HepG2 (cell line): ENCODE measurements at regions not wholly inside any gene's neighbourhood (a gene's known extent, or its start where the extent isn't known, plus 50 kb on each side); places are given as distances from the start of the nearest gene placed in this dataset.

Experiments used
- ATAC-seq: fragments of 200-7000 bp; cut with Tn5 transposase; 3 replicates; pipeline ENCODE4 v1.9.1; 2020; ENCODE audit warnings: mild to moderate bottlenecking, moderate library complexity
- BruUV-seq: library from RNA; stranded (reverse); fragments of 400-500 nt; replicated peaks from 2 replicates; lab custom pipeline; 2021; lab: Mats Ljungman, UMichigan
- CTCF ChIA-PET: fragments of 300-600 bp; formaldehyde crosslinking; extraction: SDS; loops from one replicate; lab custom pipeline; 2021; ENCODE audit warnings: low total read pairs, inconsistent platforms, low intra/inter-chr PET ratio; lab: Yijun Ruan, JAX
- POLR2A ChIA-PET: fragments of 350-600 bp; sonication (Branson Sonifier 250); formaldehyde crosslinking; loops from one replicate; lab custom pipeline; 2020; ENCODE audit warnings: antibody characterized with exemption, inconsistent platforms; lab: Yijun Ruan, JAX
- DNase-seq: peaks from one replicate; pipeline ENCODE4 v3.0.0-alpha.2; 2015; ENCODE audit warnings: low spot score
- FAIRE-seq: peaks from 3 replicates; lab custom pipeline; 2011; peaks lifted over from hg19 to GRCh38; lab: Jason Lieb, UNC
- H2AFZ ChIP-seq: one replicate; pipeline ENCODE4 v1.6.1; 2011; ENCODE audit warnings: low read length, inconsistent platforms
- H3K27ac ChIP-seq: fragments of 300-600 bp; 3 replicates; pipeline ENCODE4 v1.8.0; 2011; ENCODE audit warnings: mixed run types, mild to moderate bottlenecking, mixed read lengths, low read length, inconsistent platforms; ENCODE audit not compliant: insufficient read depth; ENCODE audit errors: extremely low read length
- H3K27me3 ChIP-seq, 2 experiments: fragments of 200-600 bp in 1 of 2; 2 replicates in 1 of 2; 3 replicates in 1 of 2; pipeline versions ENCODE4 v1.6.0 to v1.8.0; 2011; ENCODE audit warnings: low read length in 2 of 2, mild to moderate bottlenecking in 2 of 2, moderate library complexity in 2 of 2, inconsistent platforms in 1 of 2; ENCODE audit not compliant: insufficient read depth in 2 of 2, control insufficient read depth in 1 of 2
- H3K36me3 ChIP-seq, 2 experiments: fragments of 200-600 bp in 1 of 2; replicated peaks in 1 of 2; 2 replicates in 1 of 2; 3 replicates in 1 of 2; pipeline versions ENCODE4 v1.5.1 to v1.8.0; 2011; ENCODE audit warnings: low read length in 2 of 2, inconsistent platforms in 1 of 2; ENCODE audit not compliant: insufficient read depth in 2 of 2, control insufficient read depth in 1 of 2
- H3K4me1 ChIP-seq: 2 replicates; pipeline ENCODE4 v1.5.1; 2012; ENCODE audit warnings: low read length, inconsistent platforms; ENCODE audit not compliant: insufficient read depth
- H3K4me2 ChIP-seq: 2 replicates; pipeline ENCODE4 v1.6.0; 2011; ENCODE audit warnings: low read depth, low read length, inconsistent platforms
- H3K4me3 ChIP-seq, 3 experiments: fragments of 200-600 bp in 1 of 3; sonication (generic), shearing (Covaris generic) in 1 of 3; replicated peaks in 1 of 3; 2 replicates each; pipeline ENCODE4 v1.5.1; 2011 to 2016; ENCODE audit warnings: low read length in 3 of 3, inconsistent platforms in 2 of 3, low read depth in 2 of 3, mild to moderate bottlenecking in 2 of 3, control low read depth in 1 of 3, mixed read lengths in 1 of 3; ENCODE audit not compliant: insufficient read depth in 1 of 3
- H3K79me2 ChIP-seq: one replicate; pipeline ENCODE4 v1.6.1; 2011; ENCODE audit warnings: low read length, inconsistent platforms; ENCODE audit not compliant: insufficient read depth
- H3K9ac ChIP-seq: 2 replicates; pipeline ENCODE4 v1.6.0; 2011; ENCODE audit warnings: mild to moderate bottlenecking, low read depth, low read length, inconsistent platforms; ENCODE audit not compliant: insufficient read depth
- H3K9me3 ChIP-seq: 2 replicates; pipeline ENCODE4 v1.5.1; 2012; ENCODE audit warnings: mild to moderate bottlenecking, low read length
- H4K20me1 ChIP-seq: 2 replicates; pipeline ENCODE4 v1.6.0; 2011; ENCODE audit warnings: inconsistent platforms, mild to moderate bottlenecking, low read length, moderate library complexity; ENCODE audit not compliant: insufficient read depth
- ARNT ChIP-seq: fragments of 450-650 bp; IDR thresholded peaks from 2 replicates; pipeline ENCODE4 v1.6.1; 2017
- CEBPB ChIP-seq: IDR thresholded peaks from 2 replicates; pipeline ENCODE4 v1.6.1; 2011; ENCODE audit warnings: low read depth, low read length, improper control_type of control experiment, borderline replicate concordance
- CENPBD1 ChIP-seq: sonication (generic); formaldehyde crosslinking; IDR thresholded peaks from 2 replicates; pipeline ENCODE4 v1.8.0; 2022; ENCODE audit warnings: missing genetic modification reagents, low read depth, mild to moderate bottlenecking, borderline replicate concordance
- HNF1A ChIP-seq, 2 experiments: sonication (generic) in 1 of 2; formaldehyde crosslinking in 1 of 2; IDR thresholded peaks; 2 replicates each; pipeline versions ENCODE4 v1.4.0 to v1.6.1; 2016 to 2020; ENCODE audit warnings: borderline replicate concordance in 1 of 2, low read depth in 1 of 2, mild to moderate bottlenecking in 1 of 2, missing genetic modification reagents in 1 of 2
- HOXA5 ChIP-seq: sonication (generic); formaldehyde crosslinking; IDR thresholded peaks from 2 replicates; pipeline ENCODE4 v1.4.0; 2020; ENCODE audit warnings: missing genetic modification reagents
- PHF20 ChIP-seq: sonication (generic); formaldehyde crosslinking; IDR thresholded peaks from 2 replicates; pipeline ENCODE4 v1.5.0; 2020; ENCODE audit warnings: mild to moderate bottlenecking, missing genetic modification reagents
- PHF8 ChIP-seq: sonication (generic); formaldehyde crosslinking; IDR thresholded peaks from 2 replicates; pipeline ENCODE4 v1.5.0; 2020; ENCODE audit warnings: missing genetic modification reagents
- SNAPC2 ChIP-seq: sonication (generic); formaldehyde crosslinking; IDR thresholded peaks from 2 replicates; pipeline ENCODE4 v1.8.1; 2022; ENCODE audit warnings: mild to moderate bottlenecking, missing genetic modification reagents
- ZNF280D ChIP-seq: sonication (generic); formaldehyde crosslinking; IDR thresholded peaks from 2 replicates; pipeline ENCODE4 v1.5.1; 2020; ENCODE audit warnings: mild to moderate bottlenecking, missing genetic modification reagents
- WGBS: methylation state at CpG from one replicate; pipeline ENCODE4 v1.1.6; 2017; ENCODE audit warnings: low lambda C conversion rate; 5-methylcytosine and 5-hydroxymethylcytosine counted together
- in situ Hi-C: cut with HindIII; loops from 2 replicates; pipeline ENCODE4 v1.10.0; 2017; ENCODE audit warnings: low pct_unique_long_range_greater_than_20kb; ENCODE audit not compliant: extremely low pct_ligation_motif_present
- intact Hi-C: fragments of 100-400 bp; cut with micrococcal nuclease; formaldehyde crosslinking; loops from one replicate; pipeline ENCODE4 v1.10.0; 2022; ENCODE audit not compliant: unreplicated experiment
- TF ChIP-seq, protein P1 (sequence below): sonication (generic); formaldehyde crosslinking; IDR thresholded peaks from 2 replicates; pipeline ENCODE4 v1.9.0; 2021; ENCODE audit warnings: missing genetic modification reagents, borderline replicate concordance

DNA sequence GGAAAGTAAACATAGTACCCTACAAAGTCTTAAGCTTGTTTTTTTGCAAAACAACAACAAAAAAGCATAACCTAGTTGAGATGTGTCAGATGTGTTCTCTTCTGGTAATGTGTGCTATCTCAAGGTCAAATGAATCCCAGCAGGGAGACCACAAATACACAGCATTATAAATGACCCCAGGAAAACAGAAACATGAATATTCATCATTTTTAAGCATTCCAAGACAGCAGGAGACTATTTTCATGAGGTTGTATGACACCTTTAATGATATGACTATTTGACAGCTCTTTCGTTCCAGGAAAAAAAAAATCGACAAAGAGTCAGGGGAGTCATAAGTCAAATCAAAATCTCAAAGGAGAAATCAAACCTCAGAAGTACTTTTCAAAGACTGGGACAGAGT, 62.7 kb upstream of the CBLB start:
- Histone ChIP-seq H3K27ac (no peak overlapping the region), H3K9ac (no peak overlapping the region), H4K20me1 (no peaks in the 10 kb centered on the region), H3K9me3 (no peaks in the 10 kb centered on the region), H3K4me3 (no peak overlapping the region), H3K36me3 (no peaks in the 10 kb centered on the region), H3K4me1 (no peaks in the 10 kb centered on the region), H3K27me3 (no peaks in the 10 kb centered on the region; a peak in 1 of 5 replicates), H3K4me2 (no peak overlapping the region), H3K79me2 (no peaks in the 10 kb centered on the region), H2AFZ (no peak overlapping the region)
- CTCF ChIA-PET, result no interaction called here
- POLR2A ChIA-PET, result no interaction called here
- TF ChIP-seq CENPBD1 (no peak), PHF20 (CRISPR knock-in tag) (no peak), HOXA5 (CRISPR knock-in tag) (no peak), CEBPB (no peak), HNF1A (IDR thresholded peaks at IDR 0.05; ENCODE audit: low read depth) (no peak), HNF1A (CRISPR knock-in tag; IDR thresholded peaks at IDR 0.05; ENCODE audit: borderline replicate concordance) (no peak), ZNF280D (CRISPR knock-in tag) (no peak), SNAPC2 (CRISPR knock-in tag) (no peak), ARNT (no peak), PHF8 (CRISPR knock-in tag) (no peak)
- TF ChIP-seq, protein P1, sequence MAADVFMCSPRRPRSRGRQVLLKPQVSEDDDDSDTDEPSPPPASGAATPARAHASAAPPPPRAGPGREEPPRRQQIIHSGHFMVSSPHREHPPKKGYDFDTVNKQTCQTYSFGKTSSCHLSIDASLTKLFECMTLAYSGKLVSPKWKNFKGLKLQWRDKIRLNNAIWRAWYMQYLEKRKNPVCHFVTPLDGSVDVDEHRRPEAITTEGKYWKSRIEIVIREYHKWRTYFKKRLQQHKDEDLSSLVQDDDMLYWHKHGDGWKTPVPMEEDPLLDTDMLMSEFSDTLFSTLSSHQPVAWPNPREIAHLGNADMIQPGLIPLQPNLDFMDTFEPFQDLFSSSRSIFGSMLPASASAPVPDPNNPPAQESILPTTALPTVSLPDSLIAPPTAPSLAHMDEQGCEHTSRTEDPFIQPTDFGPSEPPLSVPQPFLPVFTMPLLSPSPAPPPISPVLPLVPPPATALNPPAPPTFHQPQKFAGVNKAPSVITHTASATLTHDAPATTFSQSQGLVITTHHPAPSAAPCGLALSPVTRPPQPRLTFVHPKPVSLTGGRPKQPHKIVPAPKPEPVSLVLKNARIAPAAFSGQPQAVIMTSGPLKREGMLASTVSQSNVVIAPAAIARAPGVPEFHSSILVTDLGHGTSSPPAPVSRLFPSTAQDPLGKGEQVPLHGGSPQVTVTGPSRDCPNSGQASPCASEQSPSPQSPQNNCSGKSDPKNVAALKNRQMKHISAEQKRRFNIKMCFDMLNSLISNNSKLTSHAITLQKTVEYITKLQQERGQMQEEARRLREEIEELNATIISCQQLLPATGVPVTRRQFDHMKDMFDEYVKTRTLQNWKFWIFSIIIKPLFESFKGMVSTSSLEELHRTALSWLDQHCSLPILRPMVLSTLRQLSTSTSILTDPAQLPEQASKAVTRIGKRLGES (CRISPR knock-in tag), result no peak
- no TSS peak for BruUV-seq
- WGBS, result 0% methylated on average over 2 of the region's 2 CpGs
- FAIRE-seq (no peak), DNase-seq (no peak), ATAC-seq (no peak)
- in situ Hi-C loops (no loop called here), intact Hi-C loops (no loop called here)
